ENCODE measurements at regions not wholly inside any gene's neighbourhood (a gene's known extent, or its start where the extent isn't known, plus 50 kb on each side); places are given as distances from the start of the nearest gene placed in this dataset.

DNA sequence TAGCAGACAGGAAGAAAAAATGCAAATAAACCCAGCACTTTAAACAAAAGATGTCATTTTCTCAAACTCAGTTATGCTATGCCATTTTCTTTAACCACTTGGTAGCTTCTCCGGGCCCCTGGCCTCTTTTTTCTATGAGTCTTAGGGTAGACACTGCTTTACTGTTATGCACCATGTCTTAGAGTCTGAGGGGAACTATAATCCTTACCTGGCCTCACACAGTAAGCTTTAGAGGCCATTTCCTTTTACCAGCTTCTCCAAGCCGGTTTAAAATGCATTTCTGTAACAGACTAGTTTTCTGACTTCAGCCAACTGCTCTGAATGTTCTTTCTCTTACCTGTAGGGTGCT is 73.7 kb upstream of the EDEM3 start:
- TF ChIP-seq POLR2A (IDR thresholded peaks at IDR 0.05), result no peak
- TF ChIP-seq, protein P1, sequence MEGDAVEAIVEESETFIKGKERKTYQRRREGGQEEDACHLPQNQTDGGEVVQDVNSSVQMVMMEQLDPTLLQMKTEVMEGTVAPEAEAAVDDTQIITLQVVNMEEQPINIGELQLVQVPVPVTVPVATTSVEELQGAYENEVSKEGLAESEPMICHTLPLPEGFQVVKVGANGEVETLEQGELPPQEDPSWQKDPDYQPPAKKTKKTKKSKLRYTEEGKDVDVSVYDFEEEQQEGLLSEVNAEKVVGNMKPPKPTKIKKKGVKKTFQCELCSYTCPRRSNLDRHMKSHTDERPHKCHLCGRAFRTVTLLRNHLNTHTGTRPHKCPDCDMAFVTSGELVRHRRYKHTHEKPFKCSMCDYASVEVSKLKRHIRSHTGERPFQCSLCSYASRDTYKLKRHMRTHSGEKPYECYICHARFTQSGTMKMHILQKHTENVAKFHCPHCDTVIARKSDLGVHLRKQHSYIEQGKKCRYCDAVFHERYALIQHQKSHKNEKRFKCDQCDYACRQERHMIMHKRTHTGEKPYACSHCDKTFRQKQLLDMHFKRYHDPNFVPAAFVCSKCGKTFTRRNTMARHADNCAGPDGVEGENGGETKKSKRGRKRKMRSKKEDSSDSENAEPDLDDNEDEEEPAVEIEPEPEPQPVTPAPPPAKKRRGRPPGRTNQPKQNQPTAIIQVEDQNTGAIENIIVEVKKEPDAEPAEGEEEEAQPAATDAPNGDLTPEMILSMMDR (IDR thresholded peaks at IDR 0.05), result no peak
